IPS-NIHi7 (cell line): ENCODE measurements at regions not wholly inside any gene's neighbourhood (a gene's known extent, or its start where the extent isn't known, plus 50 kb on each side); places are given as distances from the start of the nearest gene placed in this dataset.
A peak's percentile ranks its signal among the peaks of the same experiment; 100 is the strongest.

Source experiments
- DNase-seq: peaks from one replicate; pipeline ENCODE4 v3.0.0; 2012; ENCODE audit warnings: mixed read lengths; ENCODE audit errors: extremely low spot score

- DNase-seq = no peak
These were observed 303.7 kb upstream of the SEL1L start for GRCh38 chr14:81837304-81837703.

GRCh38 chr14:81839056-81839455 lies 305.4 kb upstream of the SEL1L start:
- DNase-seq = no peak

- no peak for DNase-seq
These were observed 307.7 kb upstream of the SEL1L start for GRCh38 chr14:81841346-81841745.

GRCh38 chr14:81849714-81850113 lies 316.1 kb upstream of the SEL1L start:
- no peak for DNase-seq

GRCh38 chr14:81855007-81855406 lies 321.4 kb upstream of the SEL1L start:
- DNase-seq = no peak

- DNase-seq = no peak
These were observed 325.4 kb upstream of the SEL1L start for GRCh38 chr14:81859046-81859445.

- DNase-seq = peak; percentile 47
These were observed 334.5 kb upstream of the SEL1L start for GRCh38 chr14:81868172-81868571.

GRCh38 chr14:81871706-81872105 lies 338.1 kb upstream of the SEL1L start:
- DNase-seq = no peak

- no peak for DNase-seq
These were observed 350.7 kb upstream of the SEL1L start for GRCh38 chr14:81884382-81884781.

GRCh38 chr14:81886588-81886987 lies 352.9 kb upstream of the SEL1L start:
- DNase-seq = no peak

- no peak for DNase-seq
These were observed 355.9 kb upstream of the SEL1L start for GRCh38 chr14:81889529-81889928.

- DNase-seq = no peak
These were observed 356.4 kb upstream of the SEL1L start for GRCh38 chr14:81890020-81890419.

GRCh38 chr14:81903477-81903876 lies 369.8 kb upstream of the SEL1L start:
- DNase-seq = no peak

GRCh38 chr14:81927070-81927469 lies 393.4 kb upstream of the SEL1L start:
- DNase-seq = peak; percentile 48

GRCh38 chr14:81931828-81932227 lies 398.2 kb upstream of the SEL1L start:
- no peak for DNase-seq

- no peak for DNase-seq
These were observed 402.7 kb upstream of the SEL1L start for GRCh38 chr14:81936348-81936747.

GRCh38 chr14:81936902-81937301 lies 403.2 kb upstream of the SEL1L start:
- no peak for DNase-seq

- no peak for DNase-seq
These were observed 404.7 kb upstream of the SEL1L start for GRCh38 chr14:81938341-81938740.

GRCh38 chr14:81940651-81941050 lies 407.0 kb upstream of the SEL1L start:
- no peak for DNase-seq

GRCh38 chr14:81942071-81942470 lies 408.4 kb upstream of the SEL1L start:
- DNase-seq = no peak

GRCh38 chr14:81946375-81946774 lies 412.7 kb upstream of the SEL1L start:
- DNase-seq = no peak

GRCh38 chr14:81946834-81947798 lies 413.5 kb upstream of the SEL1L start:
- no peak for DNase-seq

GRCh38 chr14:81952917-81953316 lies 419.3 kb upstream of the SEL1L start:
- no peak for DNase-seq

GRCh38 chr14:81953419-81953818 lies 419.8 kb upstream of the SEL1L start:
- no peak for DNase-seq
